GM11168 (cell line): ENCODE measurements at regions not wholly inside any gene's neighbourhood (a gene's known extent, or its start where the extent isn't known, plus 50 kb on each side); places are given as distances from the start of the nearest gene placed in this dataset.
"Not testable (repeated sequence)": the region's sequence is repeated elsewhere in the genome, so short reads cannot be mapped to it uniquely, and the experiment has no call there.

Source experiments
- in situ Hi-C: fragments of 300-500 bp; cut with MboI; formaldehyde crosslinking; loops from one replicate; pipeline ENCODE4 v1.12.0; 2022; ENCODE audit warnings: low sequenced_read_pairs; ENCODE audit not compliant: unreplicated experiment

DNA sequence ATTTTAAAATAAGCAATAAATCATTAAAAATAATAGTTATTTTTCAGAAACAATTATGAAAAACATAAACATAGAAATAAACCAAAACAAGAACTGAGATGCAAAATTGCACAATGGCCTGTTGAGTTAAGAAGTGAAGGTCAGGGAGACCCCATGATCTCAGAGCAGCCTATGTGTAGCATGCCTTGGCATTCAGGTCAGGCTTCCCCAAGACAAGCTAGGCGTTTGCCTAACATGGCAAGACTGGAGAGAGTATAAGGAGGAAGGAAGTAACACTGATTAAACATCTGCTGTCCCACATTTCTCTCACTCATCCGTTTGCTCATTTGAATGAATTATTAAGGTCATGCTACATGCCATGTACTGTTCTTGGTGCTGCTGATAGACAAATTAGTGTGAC, 291.8 kb downstream of the TSHZ3 start:
- in situ Hi-C loops = no loop called here

DNA sequence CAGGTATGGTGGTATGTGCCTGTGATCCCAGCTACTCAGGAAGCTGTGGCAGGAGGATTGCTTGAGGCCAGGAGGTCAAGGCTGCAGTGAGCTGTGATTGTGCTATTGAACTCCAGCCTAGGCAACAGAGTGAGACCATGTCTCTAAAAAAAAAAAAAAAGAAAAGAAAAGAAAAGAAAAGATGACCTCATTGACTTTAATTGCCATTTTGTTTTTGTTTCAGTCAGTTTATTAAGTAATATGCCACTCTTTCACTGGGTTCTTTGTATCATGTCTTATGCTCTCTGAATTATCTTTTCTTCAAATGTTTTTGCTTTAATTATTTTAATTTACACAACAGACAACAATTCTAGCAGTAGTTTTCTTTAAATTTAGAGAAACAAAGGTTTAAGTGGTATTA, 293.8 kb downstream of the TSHZ3 start:
- in situ Hi-C loops = no loop called here

DNA sequence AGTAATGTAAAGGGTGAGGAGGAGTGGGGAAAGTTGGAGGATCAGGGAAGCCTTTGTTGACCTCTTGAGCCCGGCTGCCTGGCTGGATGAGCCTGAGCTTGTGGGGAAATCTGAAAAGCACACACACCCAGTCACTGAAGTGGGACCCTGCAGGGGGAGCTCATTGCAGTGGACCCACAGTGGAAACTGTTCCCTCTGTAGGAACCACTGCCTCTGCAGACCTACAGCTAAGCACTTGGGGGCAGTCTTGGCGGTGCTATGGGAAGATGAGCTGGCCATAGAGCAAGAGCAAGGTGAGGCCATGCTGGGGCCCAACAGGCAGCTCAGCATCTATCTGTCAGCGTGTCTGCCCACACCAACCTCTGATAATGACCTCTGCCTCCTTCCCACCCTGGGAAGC, 294.8 kb downstream of the TSHZ3 start:
- in situ Hi-C loops = no loop called here

DNA sequence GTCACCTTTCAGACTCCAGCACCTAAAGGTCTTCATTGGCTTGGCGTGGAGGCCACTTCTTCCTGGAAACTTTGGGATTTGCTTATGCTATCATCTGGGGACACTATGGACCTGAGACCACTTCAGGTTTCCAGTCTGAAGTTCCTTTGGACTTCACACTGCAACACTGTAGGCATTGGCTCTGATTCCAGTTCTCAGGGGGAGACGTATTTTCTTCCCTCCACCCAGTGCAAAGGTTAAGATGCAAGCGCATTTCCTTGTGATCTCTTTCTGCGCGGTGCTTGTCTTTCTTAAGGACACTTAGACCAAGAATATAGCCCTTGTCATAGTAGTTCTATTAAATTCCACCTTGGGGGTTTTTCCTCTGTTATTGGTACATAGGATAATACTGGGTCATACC, 299.8 kb downstream of the TSHZ3 start:
- in situ Hi-C loops = no loop called here

DNA sequence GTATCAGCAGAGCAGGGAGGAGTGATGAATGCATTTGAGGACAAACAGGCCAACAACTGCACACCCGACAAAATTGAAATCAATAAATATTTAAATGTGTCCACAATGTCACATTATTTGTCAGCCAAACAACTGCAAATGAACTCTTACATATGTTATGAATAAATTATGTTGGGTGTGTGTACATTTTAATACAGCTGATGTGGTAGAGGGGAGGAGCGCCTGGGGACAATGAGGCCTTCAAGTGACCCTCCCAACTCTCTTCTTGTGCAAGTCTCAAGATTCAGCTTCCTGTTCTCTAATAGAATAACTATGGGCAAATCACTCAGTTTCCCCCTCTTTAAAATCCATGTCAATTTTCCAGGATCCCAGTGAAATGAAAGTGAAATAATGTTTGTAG, 303.2 kb downstream of the TSHZ3 start:
- in situ Hi-C loops = no loop called here

DNA sequence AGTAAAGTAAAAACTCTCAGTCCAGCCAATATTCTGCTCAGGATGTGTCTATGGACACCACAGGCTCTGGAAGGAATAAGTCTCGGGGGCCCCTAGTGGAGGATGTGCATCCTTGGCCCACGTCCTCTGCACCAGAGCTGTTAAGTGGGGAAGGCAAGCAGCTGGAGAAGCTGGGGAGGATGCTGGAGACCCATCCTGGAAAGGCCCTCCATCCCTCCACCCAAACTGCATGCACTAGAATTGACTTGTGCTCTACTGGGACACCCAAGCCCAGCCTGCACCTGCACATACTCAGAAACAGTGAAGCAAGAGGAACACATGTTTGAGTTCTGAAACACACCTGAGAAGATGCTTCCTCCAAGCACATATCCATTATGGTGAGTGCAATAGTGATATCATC, 307.8 kb downstream of the TSHZ3 start:
- in situ Hi-C loops = no loop called here

DNA sequence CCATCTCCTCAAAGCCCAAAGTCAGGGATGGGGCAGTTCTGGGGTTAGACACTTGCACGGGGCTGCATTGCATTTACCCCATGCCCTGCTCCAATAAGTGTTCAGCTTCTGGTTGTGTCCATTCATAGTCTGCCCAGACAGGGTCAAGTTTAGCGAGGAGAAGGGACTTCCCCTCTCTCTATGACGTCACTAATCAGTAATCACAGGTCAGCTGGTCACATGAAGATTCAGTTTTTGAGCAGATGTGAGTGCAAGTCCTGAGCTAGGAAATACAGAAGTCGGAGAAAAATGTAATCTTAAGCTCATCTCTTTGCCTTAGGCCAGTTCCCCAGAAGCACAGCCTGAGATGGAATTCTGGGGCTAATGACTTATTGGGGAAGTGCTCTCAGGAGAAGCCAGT, 310.1 kb downstream of the TSHZ3 start:
- in situ Hi-C loops = no loop called here

DNA sequence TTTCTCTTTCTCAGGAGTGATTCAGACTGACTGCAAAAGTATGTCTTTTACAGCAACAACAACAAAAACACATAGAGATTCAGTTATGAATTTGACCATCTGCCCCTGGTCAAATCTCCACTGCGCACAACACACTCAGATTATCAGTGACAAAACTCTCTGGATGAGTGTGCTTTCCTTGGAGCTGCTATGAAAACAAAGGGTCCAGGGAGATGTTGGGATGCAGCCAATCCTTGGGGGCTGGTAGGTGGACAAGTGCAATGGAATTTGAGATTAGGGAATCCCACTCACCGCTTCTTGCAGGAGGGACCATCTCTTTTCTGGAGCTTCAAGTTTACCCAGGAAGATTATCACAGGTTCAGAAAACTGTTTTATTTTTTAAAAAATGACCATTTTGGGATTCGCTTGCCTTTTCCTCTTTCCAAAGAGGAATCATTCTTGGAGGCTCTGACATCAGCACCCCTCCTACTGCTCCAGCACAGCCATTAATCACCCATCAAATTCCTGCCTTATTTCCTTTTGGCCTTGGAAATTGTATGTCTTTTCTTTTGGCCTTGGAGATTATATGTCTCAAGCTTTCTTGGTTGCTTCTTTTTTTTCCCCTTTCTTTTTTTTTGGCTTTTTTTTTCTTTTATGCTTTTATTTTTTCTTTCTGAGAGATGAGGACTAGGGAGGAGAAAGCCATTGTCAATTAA, 311.8 kb downstream of the TSHZ3 start:
- in situ Hi-C loops = no loop called here

DNA sequence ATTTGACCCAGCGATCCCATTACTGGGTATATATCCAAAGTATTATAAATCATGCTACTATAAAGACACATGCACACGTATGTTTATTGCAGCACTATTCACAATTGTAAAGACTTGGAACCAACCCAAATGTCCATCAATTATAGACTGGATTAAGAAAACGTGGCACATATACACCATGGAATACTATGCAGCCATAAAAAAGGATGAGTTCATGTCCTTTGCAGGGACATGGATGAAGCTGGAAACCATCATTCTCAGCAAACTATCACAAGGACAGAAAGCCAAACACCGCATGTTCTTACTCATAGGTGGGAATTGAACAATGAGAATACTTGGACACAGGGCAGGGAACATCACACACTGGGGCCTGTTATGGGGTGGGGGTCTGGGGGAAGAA, 317.8 kb downstream of the TSHZ3 start:
- in situ Hi-C loops = not testable (repeated sequence)

DNA sequence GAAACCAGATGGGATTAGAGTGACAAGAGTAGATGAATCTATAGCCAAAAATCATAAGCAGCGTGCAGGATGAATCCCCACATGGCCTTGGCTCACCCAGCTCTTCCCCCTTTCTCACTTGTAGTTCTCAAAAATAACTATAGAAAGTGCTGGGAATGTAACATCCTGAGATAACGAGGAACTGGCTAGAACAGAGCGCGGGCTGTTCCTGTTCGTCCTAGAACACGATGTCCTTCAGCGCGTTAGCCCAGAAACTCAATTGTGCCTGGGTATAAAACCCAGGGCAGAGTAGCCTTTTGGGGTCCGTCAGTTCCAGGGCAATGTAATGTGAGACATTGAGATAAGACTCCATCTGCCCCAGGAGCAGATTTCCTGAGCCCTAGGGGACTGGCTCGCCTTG, 326.2 kb downstream of the TSHZ3 start:
- in situ Hi-C loops = no loop called here

DNA sequence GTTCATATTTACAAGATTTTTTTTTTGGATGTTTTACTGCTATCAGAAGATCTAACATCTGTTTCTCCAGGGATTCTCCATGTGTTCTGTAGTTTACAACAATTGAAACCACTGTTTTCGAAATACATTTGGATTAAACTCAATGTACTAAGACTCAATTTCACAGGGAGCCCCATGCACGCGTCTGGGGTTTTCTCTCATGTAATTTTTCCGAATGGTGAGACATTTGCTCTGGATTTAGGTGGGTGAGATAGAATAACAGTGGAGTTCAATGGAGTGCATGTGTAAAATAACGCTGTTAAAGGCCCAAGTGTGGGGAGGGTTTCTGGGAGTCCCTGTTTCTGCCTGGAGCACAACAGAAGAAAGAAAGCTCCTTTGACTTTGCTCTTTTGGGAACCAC, 330.3 kb downstream of the TSHZ3 start:
- in situ Hi-C loops = no loop called here

DNA sequence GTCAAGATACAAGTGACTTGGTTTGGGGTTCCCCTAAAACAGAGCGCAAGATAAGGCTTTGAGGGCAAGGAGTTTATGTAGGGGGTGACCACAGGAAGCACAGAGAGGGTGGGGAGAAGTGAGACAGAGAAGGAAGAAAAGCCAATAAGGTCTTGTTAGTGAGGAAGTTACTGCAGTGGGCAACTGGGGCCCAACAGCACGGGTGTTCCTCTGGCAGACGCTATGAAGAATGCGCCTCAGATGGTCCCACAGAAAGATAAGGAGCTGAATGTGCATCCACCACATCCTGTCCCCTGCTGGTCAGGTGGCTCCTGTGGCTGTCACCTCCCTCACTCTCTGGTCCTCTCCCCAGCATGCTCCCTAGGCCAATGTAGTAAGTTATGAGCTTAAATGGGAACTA, 333.5 kb downstream of the TSHZ3 start:
- in situ Hi-C loops = no loop called here

DNA sequence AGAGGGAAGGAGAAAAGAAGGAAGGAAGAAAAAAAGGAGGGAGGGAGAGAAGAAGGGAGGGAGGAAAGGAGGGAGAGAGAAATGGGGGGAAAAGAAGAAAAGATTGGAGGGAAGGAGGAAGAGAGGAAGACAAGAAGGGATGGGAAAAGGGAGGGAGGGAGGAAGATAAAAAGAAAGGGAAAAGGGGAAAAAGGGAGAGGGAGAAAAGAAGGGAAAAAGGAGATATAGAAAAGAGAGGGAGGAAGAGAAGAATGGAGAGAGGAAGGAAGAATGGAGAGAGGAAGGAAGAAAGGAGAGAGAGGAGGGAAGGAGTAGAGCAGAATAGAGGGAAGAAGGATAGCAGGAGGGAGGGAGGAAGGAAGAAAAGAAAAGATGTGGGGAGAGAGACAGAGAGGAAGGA, 334.6 kb downstream of the TSHZ3 start:
- in situ Hi-C loops = no loop called here

DNA sequence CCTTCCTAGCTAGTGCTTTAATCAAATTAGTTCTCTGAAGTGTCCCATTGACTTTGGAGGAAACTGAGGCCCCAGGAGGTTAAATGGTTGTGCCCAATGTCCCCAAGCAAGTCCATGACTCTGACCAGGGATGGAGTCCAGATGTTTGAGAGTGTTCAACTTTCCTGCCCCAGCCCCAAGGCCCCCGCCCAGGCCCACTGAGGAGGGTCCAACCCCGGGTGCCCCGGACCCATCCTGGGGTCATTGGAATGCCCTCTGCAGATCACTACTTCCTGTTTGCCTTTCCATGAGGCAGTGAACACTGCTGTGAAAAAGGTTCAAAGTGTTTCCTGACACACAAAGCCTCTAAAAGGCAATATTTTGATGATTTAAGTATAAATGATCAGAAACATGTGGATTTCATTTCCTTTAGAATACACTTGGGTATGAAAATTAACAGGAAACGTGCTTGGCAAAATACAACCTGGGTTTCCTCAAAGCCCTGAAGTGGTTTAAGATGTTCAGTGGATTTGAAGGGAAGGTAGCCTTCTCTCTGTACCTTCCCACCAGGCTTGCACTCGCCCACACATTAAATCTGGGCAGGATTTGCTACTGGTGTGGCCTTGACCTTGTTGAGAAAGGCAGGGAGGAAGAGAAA, 335.7 kb downstream of the TSHZ3 start:
- in situ Hi-C loops = no loop called here

DNA sequence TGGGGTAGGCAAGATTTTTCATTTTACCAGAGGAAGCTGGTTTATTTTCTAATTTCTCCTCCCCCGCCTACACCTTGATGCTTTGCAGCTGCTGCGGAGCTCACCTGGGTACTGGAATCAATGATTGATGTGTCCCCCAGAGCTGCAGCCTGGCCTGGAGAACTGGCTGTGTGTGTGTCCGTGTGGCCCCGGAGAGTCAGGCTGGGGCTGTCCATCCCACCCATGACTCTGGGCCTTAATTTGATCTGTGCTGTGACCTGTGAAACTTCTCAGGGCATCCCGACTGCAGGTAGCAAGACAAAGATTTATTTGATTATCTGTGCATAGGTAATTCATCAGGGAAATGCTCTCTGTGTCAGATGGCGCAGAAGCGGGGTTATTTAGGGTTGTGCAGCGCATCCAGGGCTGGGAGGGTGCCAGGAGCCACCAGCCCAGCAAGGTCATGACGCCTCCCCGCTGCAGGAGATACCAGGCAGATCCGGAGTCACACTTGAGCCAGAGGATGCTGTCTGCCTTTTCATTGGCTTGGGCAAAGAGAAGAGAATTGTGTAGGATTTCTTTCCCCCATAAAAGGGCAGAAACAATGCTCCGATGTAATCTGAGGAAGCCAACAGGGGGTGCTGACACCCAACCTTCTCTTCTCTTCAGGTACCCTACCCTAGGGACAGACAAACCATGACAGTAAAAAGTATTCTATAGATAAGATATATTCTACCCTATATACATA, 346.6 kb downstream of the TSHZ3 start:
- in situ Hi-C loops = no loop called here

DNA sequence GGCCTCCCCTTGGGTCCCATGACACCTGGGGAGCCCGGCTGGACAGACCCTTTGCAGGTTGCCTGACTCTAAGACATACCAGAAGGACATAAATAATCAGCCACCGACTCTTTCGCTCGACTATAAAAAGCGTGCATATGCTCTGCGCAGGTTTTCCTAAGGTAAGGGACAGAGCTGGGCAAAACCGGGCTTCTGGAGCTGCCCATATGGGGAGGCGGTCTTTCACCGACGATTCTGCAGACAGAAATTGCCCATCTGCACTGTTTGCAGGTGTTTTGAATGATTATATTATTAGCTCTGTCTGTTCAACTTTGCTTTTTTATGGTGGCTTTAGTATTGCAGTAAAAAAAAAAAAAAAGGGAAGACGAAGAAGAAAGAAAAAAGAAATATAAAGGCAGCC, 347.2 kb downstream of the TSHZ3 start:
- in situ Hi-C loops = no loop called here

DNA sequence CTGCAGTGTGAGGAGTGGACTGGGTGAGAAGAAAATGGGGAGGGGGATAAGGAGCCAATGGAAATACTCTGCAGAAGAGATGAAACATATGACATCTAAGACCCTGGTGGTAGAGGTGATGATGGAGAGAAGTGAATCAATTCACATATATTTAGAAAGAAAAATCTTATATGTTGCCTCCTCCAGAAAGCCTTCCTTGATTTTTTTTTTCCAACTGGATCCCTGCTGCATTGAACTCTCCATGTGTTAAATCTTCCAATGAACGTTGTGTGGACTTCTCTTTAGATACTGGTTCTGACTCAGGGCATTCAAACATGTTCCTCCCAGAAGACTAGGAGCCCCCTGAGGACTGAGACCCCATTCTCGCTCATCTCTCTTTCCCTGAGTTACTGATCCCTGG, 348.3 kb downstream of the TSHZ3 start:
- in situ Hi-C loops = no loop called here

DNA sequence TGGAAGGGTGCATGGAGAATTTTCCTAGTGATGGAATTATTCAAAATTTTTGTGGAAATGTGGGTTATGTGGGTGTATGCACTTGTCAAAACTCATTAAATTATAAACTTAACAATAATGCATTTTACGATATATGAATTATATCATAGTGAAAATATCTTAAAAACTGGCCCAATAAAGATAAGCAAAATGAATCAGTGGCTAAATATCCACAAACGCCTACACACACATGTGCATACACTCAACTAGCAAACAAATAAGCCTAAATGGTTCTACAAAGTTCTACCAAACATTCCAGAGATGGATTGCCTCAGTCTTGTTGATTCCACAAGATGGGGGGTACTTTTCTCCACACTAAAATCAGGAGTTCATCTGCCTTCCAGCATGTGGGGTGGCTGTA, 349.5 kb downstream of the TSHZ3 start:
- in situ Hi-C loops = no loop called here

DNA sequence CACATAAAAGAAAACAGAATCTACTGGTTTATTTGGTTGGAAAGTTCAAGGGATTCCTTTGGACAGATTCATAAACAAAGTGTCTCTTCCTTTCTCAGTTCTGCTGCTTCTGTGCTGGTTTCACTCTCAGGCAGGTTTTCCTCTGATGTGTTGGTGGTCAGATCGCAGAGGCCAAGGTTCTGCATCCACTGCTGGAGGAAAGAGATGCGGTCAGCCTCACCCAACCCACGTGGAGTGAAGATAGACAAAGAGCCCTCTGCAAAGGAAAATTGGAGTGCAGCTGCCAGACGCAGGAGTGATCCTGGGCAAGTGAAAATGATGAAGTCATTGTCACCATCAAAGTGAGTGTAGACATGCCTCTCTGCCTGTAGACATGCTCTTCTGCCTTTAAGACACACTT, 352.0 kb downstream of the TSHZ3 start:
- in situ Hi-C loops = no loop called here

DNA sequence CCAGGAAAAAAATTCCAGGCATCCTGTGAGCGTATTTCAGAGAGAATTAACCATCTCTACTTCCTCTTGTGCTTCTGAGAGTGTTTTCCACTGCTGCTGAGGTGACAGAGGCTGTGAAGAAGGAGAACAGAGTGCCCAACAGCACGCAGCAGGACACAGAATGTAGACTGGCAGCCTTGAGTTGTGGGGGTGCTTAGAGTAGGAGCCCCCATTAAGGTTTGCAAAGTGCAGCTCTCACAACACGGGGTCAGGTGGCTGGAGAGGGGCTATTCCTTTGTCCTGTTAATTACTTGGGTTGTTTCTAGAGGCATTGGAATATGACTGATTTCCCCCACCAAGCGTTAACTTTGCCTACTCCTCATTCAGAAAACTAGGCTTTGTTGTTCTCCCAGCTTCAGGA, 370.6 kb downstream of the TSHZ3 start:
- in situ Hi-C loops = no loop called here

DNA sequence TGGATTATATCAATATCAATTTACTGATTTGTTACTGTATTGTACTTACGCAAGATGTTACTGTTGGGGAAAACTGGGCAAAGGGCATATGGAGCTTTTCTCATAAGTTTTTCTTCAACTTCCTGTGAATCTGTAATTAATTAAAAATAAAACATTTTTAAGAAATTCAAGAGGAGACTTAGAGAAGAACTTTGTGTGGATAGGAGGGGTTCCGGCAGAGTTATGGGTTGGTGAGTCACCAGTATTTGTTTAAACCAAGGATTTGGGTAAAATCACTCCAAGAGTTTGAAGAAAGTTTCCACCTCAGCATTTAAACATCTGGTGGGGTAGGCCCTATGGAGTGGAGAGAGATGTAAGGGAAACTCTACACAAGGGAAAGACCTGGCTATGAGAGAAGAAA, 379.6 kb downstream of the TSHZ3 start:
- in situ Hi-C loops = no loop called here
